ENCODE measurements at regions not wholly inside any gene's neighbourhood (a gene's known extent, or its start where the extent isn't known, plus 50 kb on each side); places are given as distances from the start of the nearest gene placed in this dataset.
"Not testable (repeated sequence)": the region's sequence is repeated elsewhere in the genome, so short reads cannot be mapped to it uniquely, and the experiment has no call there.

DNA sequence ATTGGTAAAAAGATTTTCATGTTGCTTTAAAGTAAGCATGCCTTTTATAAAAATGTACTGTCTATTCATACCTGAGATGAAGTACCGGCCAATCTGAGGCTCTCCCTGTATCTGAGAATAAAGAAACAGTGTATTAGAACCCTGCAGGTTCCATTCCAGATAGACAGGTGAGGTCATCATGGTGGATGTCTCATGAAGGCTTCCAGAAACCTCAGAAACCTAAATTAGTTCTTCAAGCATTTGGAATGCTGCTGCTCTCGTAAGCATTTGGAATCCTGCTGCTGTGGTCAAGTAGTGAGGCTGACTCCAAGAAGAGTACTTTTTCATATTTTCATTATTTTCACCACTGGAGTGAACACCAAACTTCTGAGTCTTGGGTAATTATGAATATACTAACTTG, 642.3 kb downstream of the MAFB start:
- DNase-seq (ENCODE audit: low read depth, low spot score), result no peak
- H3K27ac ChIP-seq, result no peak overlapping the region

DNA sequence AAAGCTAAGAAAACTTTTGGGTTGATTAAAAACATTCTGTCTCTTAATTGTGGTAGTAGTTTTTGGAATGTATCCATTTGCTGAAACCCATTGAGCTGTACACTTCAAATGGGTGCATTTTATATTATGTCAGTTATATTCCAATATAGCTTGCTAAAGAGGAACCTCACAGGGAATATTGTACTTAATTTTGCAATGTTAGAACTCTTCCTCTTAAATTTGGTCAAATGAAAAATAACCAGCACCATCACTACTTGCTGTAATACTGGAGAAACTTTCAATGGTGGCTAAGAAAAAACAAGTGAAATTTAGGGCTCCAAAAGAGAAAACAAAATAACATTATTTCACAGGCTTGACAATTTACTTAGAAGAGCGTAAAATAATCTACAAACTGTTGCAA, 651.5 kb downstream of the MAFB start:
- no peak for DNase-seq (ENCODE audit: low read depth, low spot score)
- no peak overlapping the region for H3K27ac ChIP-seq

DNA sequence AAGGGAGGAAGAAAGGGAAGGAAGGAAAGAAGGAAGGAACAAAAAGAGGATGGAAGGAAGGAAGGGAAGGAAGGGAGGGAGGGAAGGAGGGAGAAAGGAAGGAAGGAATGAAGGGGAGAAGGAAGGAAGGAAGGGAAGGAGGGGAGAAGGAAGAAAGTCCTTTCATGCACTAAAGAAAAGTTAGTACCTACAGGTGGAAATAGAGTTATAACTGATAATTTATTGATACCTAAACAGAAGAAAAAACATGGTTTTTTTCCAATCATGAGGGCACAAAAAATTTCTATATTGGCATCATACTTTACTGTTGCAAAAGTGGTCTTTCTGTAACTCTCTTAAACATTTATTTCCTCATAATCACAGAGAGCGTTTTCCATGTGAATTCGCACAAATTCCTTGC, 659.4 kb downstream of the MAFB start:
- H3K27ac ChIP-seq, result no peak overlapping the region
- no peak for DNase-seq (ENCODE audit: low read depth, low spot score)

DNA sequence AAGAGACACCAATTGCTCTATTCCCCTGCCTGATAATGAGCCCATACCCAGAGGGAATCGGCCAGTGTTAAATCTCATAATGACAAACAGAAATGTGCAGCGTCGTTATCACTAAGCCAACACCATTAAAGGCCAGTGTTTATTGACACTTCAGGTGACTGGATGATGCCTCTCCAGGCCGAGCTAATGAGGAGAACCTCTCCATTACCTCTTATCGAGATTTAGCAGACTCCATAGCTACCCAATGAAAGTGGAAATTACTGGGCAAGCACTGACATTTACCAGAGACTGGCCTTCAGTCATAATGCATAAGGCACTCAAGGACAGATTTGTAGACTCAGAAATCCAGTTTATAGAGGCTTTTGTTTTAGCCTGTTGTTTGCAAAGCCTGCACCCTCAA, 669.5 kb downstream of the MAFB start:
- H3K27ac ChIP-seq, result no peak overlapping the region
- DNase-seq (ENCODE audit: low read depth, low spot score), result no peak

DNA sequence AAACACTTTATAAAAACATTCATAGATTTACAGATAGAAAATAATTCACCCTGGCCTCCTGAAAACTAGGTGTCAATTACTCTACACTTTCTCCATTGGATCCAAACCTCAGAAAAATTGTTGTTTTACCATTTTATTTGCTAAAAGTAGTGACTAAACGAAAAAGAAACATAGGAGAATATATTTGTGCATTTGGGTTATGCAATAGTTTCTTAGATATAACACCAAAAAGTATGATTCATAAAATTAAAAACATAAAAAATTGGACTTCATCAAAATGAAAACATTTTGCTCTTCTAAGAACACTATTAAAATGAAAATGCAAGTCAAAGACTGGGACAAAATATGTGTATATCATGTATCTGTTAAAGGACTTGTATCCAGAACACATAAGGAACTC, 671.3 kb downstream of the MAFB start:
- no peak overlapping the region for H3K27ac ChIP-seq
- DNase-seq (ENCODE audit: low read depth, low spot score), result no peak

DNA sequence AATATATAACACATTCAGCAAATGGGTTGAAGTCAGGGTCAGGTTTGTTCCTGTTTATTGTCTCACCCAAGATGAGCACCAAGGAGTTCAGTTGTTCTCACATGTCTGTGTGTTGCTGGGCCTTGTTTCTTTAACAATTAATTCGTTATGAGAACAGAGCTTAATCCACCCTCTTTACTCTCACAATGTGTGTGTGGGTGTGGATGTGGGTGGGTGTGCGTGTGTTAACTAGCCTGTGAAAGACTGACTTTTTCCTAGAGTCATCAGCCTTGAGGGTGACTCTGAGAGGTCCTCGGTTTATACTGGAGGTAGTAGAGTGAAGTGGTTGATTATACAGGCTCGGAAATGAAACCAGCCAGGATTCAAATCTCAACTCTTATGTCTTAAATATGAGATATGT, 672.1 kb downstream of the MAFB start:
- H3K27ac ChIP-seq, result peak overlapping the region; percentile 47
- no peak for DNase-seq (ENCODE audit: low read depth, low spot score)

DNA sequence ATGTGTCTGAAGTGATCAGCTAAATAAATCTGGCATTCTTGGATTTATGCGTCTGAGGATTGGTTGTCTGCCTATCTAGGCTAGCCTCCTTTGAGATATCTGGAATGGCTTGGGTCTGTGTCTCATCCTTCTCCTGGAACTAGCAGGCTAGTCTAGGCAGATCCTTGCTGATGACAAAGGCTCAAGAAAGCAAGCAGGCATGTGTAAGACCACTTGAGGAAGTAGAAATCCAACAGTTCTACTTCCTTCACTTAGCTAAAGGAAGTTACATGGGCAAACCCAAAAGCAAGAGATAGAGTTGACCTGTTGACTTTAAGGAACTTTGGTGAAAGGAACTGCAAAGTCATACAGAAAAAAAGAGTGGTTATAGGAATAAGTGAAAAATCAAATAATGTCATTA, 672.6 kb downstream of the MAFB start:
- DNase-seq (ENCODE audit: low read depth, low spot score), result no peak
- H3K27ac ChIP-seq, result peak overlapping the region; percentile 47

DNA sequence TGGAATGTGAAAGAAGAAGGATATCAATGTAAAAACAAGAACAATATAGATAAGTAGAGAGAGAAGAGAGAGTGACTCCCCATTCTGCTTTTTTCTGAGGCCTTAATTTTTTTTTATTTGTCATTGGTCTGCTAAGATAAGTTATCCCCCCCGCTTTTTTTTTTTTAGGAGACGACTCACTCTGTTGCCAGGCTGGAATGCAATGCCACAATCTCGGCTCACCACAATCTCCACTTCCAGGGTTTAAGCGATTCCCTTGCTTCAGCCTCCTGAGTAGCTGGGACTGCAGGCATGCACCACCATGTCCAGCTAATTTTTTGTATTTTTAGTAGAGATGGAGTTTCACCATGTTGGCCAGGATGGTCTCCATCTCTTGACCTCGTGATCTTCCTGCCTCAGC, 677.0 kb downstream of the MAFB start:
- DNase-seq (ENCODE audit: low read depth, low spot score); H3K27ac ChIP-seq: not testable (repeated sequence)

DNA sequence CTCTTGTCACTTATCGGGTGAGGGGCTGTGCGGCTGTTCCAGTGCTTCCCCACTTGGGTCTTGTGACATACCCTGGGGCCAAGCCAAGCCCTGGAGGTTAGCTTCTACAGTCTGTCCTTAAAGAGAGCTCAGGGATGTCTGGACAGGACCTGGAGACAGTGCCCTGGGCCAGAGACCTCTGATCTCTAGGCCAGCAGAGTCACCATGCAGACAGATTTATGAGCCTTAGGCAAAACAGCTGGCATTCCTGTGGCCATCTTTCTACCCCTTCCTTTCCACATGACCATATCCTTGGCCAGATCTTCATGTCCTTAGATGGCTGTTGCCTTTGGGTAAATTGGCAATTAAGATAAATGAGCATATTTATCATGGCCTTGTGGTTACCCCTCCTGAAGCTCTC, 678.6 kb downstream of the MAFB start:
- no peak for DNase-seq (ENCODE audit: low read depth, low spot score)
- H3K27ac ChIP-seq, result peak overlapping the region; percentile 83

DNA sequence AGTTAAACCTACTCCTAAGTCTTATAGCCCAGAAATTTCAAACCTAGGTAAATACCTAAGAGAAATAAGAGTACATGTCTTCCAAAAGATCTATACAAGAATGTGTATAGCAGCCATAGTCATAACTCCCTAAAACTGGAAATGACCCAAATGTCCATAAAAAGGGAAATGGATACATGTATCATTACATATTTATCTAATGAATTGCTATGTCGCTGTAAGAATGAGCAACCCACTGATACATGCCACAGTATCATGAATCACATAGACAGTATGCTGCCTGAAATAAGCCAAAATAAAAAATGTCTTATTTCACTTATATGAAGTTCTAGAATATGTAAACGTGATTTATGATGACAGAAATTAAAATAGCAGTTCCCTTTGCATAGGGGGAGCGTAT, 679.5 kb downstream of the MAFB start:
- DNase-seq (ENCODE audit: low read depth, low spot score), result peak; percentile 14
- H3K27ac ChIP-seq, result peak overlapping the region; percentile 83

DNA sequence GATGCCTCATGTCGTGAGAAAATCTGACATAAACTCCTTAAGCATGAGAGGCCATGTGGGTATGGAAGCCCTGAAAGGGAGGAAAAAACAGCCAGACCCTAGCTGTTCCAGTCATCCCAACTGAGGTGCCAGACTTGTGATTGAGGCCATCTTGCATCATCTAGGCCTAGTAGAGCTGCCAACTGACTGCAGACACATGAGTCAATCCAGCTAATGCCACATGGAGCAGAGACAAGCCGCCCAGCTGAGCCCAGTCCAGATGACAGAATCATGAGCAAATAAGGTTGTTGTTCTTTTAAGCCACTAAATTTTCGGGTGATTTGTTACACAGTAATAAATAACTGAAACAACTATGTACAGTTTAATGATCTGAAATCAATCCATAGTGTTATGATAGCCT, 680.9 kb downstream of the MAFB start:
- no peak for DNase-seq (ENCODE audit: low read depth, low spot score)
- H3K27ac ChIP-seq, result peak overlapping the region; percentile 83

DNA sequence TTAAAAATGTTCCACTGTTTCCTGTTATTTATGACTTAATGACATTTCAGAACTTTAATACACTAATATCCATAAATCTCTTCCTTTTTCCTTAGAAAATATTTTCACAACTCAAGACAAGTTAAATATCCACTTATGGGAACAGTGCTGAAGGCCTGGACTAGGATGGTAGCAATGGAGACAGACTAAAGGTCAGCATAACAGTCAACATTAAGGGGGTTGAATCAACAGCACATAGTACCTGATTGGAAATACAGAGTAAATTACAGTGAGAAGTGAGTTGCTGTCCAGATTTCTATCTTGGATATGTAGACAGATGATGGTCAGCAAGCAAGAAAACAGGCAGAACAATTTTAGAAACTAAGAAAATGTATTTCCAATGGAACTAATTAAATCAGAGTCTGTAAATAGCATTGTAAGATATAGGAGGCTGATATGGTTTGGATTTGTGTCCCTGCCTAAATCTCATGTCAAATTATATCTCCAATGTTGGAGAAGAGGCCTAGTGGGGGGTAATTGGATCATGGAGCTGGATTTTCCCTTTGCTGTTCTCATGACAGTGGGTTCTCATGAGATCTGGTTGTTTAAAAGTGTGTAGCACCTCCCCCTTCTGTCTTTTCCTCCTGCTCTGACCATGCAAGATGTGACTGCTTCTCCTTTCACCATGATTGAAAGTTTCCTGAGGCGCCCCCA, 682.7 kb downstream of the MAFB start:
- no peak for DNase-seq (ENCODE audit: low read depth, low spot score)
- H3K27ac ChIP-seq, result no peak overlapping the region

DNA sequence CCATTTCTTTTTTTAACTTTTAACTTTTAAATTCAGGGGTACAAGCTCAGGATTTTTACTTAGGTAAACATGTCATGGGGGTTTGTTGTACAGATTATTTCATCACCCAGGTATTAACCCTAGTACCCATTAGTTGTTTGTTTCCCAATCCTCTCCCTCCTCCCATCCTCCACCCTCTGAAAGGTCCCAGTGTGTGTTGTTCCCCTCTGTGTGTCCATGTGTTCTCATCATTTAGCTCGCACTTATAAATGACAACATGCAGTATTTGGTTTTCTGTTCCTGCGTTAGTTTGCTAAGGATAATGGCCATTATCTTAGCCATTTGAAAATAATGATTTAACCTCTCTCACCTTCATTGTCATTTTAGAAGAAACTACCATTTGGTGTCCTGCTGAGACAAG, 684.9 kb downstream of the MAFB start:
- H3K27ac ChIP-seq; DNase-seq (ENCODE audit: low read depth, low spot score): not testable (repeated sequence)

DNA sequence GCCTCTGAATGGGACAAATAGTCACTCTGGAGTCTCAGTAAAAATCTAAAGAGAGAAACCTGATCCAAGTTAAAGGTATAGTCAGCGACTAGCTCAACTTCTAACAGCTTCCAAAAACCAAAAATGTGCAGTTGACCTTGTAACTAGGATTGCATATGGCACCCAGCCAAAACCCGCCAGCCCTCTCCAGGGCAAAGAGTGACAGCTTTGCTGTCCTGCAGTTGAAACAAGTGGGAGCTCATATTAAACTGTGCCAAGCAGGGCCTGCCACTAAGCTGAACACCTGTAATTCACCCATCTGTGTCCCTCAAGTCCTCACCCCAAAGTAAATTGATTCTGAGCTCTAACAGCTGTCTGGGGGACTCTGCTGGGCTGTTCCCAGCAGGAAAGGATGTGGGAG, 695.3 kb downstream of the MAFB start:
- H3K27ac ChIP-seq, result no peak overlapping the region
- no peak for DNase-seq (ENCODE audit: low read depth, low spot score)

DNA sequence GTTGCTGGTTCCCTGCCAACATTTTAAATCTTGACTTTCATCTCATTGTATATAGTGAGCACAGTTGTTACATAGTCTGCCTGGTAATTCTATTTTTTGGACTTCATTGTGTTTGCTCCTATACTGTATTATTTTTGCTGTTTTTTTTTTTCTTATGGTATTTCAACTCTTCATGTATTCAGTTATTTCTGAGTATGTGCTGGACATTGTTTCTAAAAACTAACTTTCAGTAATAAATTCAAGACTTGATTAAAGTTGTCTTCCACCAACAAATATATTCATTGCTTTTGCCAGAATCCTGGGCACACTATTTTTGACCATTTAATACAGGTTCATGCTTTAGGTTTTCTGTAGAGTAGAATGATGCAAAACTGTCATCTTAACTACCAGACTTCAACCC, 698.3 kb downstream of the MAFB start:
- no peak for DNase-seq (ENCODE audit: low read depth, low spot score)
- H3K27ac ChIP-seq, result no peak overlapping the region

DNA sequence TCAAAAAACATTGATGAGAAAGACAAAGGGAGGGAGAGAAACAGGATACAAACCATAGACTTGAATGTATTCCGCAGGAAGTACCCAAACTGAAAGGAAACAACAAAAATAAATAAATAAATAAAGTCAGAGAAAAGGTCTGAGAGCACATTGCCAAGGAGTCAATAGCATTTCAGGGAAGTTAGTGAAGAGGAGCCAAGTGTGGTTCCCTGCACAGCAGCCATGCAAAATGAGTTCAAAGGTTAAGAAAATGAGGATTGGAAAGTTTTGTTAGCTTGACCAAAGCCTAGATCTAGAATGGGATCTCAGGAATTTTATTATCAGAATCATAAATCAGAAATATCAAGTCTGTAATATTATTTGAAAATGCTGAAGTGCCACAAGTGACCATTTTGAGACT, 700.0 kb downstream of the MAFB start:
- no peak for DNase-seq (ENCODE audit: low read depth, low spot score)
- H3K27ac ChIP-seq, result no peak overlapping the region

DNA sequence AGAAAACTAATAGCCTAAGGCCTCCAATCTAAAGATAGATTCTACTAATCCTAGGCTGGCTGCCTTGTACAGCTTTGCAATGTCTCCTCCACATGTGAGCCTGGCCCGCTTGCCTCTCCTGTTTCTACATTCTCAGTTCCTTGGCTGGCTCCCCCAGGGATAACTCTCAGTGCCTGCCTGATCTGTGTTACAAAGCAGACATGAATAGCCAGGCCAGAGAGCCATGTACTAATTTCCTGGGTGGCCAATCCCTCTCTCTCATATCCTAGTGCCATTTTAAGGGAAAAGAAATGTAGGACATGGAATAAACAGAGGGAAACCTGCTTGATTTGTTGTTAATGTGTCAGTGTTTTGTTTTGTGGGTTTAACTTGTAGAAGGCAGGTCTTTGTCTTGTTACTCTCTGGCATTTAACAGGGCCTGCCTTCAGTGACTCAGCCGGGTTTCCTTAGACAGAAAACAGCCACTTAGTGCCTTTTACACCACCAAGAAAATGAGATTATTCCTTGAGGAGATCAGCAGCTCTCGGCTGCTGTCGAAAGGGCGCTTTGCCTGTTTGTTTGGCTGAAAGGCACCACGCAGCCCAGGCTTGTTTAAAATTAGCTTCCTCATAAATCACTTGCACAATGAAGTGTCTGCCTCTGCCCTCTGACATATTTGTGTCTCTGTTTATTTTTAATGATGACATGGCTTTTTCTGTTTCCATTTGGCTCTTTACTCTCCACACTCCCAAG, 702.7 kb downstream of the MAFB start:
- no peak for DNase-seq (ENCODE audit: low read depth, low spot score)
- H3K27ac ChIP-seq, result peak overlapping the region; percentile 64

DNA sequence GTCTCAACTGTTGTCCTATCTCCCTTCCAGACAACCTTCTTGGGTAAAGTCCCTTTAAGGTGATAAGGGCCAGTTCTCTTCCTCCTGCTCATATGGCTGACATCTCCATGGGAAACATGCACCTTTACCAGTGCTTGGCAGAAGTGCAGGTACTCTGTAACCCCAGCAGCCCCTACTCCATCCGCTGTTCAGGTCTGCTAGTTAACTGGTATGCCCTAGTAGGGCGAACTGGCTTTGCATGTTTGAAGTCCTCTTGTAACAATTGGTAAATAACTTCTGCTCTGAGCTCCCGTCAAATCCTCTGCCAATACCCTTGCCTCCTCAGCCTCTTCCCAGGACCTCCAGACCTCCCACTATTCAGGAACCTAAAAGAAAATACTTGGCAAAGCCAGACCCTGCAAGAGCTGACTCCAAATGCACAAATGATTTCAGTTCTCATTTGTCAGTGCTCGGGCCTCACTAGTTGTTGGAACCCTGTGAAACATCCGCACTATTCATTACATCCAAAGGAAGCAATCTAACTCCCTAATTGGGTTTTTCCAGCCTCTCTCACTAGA, 703.7 kb downstream of the MAFB start:
- no peak for DNase-seq (ENCODE audit: low read depth, low spot score)

DNA sequence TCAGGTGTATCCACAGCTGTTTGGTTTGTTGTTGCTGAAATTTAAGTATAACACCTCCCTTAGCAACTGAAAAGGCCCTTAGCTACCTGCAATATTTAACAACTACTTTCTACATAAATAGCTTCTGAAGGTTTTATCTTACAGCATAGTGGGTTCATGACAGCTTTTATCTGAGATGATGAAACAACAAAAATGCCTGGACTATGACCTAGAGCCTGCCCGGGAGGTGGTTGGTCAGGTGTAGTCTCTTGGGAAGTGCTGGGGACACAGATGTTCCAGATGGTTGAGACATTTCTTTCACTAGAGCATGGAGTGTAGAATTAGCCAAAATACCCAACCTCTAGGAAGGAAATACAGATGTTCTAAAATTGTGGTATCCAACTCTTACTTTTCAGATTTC, 705.4 kb downstream of the MAFB start:
- DNase-seq (ENCODE audit: low read depth, low spot score), result no peak
- H3K27ac ChIP-seq, result peak overlapping the region; percentile 43

More for the DNA sequence above, 703.7 kb downstream of the MAFB start:
- no peak overlapping the region for H3K27ac ChIP-seq

DNA sequence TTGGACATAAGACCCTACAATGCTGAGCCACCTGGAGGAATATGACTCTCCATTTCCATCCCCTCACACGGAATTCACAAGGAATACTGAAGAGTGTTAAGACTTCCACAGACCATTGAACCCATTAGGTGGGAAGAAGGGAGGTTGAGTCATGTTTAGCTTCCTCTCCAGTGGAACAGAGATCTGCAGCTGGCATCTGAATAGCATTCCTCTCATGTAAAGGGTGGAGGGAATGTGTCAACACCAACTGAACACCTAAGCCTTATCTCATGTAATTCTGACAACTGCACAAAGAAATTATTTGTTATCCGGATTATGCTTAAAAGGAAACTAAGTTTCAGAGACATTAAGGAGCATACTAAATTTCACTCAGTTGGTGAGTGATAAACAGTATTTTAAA, 705.9 kb downstream of the MAFB start:
- DNase-seq (ENCODE audit: low read depth, low spot score), result no peak

DNA sequence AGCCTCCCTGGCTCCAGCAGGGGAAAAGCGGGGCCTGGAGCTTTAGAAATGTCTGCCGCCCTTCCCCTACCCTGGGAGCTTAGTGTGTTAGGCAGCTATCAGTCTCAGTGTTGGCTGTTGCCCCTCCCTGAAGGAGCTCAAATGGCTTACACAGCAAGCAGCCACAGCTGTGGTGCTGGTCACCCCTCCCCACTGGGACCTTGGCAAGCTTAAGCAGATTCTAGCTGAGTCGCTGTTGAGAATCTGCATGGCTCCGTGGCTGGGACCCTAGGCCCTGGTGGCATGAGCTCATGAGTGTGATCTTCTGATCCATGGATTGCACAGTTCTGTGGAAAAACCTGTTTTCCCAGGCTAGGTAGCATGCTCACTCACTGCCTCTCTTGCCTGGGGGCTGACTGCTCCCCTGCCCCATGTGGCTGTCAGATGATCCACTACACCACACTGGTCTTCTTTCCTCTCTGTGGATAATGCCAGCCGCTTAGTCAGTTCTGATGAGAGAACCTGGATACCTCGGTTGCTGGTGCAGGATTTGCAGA, 714.0 kb downstream of the MAFB start:
- peak; percentile 22 for DNase-seq (ENCODE audit: low read depth, low spot score)

More for the DNA sequence above, 705.9 kb downstream of the MAFB start:
- H3K27ac ChIP-seq, result peak overlapping the region; percentile 43

More for the DNA sequence above, 714.0 kb downstream of the MAFB start:
- no peak overlapping the region for H3K27ac ChIP-seq

Data from epithelial cell of prostate (primary cell).